NCI-H1105 (cell line): ENCODE measurements at regions not wholly inside any gene's neighbourhood (a gene's known extent, or its start where the extent isn't known, plus 50 kb on each side); places are given as distances from the start of the nearest gene placed in this dataset.

Experiments
- DNase-seq: peaks from one replicate; lab custom pipeline; 2025; lab: John Stamatoyannopoulos, UW

DNA sequence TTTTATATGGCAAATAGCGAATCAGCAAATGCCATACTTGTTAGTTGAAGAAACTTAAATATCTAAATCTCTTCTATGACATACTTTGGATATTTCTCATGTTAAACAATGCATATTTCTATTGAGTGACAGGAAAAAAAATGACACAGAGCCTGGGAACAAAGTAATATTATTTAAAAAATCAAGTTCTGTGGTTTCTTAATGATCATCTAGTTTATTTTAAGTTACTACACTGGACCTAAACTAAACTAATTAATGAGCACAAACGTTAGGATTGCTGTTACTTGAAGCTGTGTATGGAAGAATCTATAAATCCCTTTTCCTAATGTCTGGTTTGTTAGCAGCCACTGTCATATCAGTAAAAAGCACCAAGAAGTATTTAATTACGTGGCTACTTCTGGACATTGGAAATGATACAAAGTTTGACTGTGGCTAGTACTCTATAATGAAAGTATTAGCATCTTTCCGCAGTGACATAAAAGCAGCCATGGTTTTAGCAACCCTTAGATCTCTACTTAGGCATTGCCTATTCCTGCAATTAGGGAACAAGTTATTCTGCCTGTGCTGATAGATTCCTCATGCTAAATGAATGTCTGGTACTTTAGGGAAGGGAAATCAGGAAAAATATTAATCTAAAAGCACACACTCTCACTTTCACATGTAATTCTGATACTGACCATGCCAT lies 981.7 kb upstream of the B3GALT2 start:
- DNase-seq = no peak

DNA sequence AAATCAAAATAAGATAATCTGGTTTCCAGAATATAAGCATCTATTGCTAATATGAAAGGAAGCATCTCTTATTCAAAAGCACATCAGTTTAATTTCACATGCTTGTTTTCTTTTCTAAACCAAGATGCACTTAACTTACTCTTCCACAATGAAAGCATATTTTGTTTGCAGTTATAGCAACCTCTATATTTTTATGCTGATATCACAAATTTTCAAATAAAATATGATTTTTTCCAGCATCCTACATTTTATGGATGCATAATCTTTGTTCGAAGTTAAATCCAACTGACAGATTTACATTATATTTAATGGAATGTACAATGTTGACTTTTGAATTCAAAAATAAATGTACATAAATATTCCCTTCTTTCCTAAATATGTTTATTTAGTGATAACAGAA lies 978.3 kb upstream of the B3GALT2 start:
- no peak for DNase-seq

DNA sequence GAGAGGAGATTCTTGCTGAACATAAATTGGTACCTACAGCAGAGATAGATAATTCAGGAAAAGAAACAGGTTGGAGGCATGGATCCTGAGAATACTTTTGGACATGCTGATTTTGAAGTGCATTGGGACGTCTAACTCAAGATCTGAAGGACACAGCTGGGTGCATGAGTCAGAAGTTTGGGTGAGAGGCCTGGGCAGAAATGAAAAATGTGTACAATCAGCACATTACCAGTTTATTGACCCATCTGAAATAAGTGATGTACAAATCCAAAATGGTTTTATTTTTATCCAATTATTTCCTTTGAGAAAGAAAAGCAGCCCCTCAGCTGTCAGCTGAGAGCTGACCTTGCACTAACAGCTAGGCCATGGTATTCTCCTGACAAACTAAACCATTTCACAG lies 975.2 kb upstream of the B3GALT2 start:
- DNase-seq = no peak

DNA sequence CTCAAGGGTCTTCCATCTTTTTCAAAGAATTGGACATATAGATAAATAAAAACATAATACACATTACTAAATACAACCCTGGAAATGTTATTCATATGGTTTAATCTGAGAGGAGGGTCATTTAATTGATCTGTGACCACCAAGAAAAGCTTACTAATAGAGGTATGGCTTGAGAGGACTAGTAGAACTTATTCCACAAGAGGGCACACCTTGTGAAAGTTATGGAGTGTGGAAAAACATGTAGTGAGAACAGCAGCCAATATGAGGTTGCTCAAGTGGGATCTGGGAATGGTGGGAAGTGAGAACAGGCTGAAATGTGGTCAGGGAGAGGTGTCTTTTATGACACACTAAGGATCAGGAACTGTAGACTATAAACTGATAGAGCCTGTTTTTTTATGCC lies 973.5 kb upstream of the B3GALT2 start:
- no peak for DNase-seq

DNA sequence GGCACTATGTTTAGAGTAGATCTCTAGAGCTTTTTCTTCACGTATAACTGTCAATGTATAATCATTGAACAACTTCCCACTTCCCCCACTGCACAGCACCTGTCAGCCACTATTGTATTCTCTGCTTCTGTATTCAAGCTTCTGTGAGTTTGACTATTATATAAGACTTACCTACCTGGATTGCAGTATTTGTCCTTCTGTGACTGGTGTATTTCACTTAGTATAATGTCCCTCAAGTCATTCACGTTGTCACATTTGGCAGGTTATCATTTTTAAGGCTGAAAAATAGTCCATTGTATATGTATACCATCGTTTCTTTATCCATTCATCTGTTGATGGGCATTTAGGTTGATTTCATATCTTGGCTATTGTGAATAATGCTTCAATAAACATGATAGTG lies 969.5 kb upstream of the B3GALT2 start:
- no peak for DNase-seq

DNA sequence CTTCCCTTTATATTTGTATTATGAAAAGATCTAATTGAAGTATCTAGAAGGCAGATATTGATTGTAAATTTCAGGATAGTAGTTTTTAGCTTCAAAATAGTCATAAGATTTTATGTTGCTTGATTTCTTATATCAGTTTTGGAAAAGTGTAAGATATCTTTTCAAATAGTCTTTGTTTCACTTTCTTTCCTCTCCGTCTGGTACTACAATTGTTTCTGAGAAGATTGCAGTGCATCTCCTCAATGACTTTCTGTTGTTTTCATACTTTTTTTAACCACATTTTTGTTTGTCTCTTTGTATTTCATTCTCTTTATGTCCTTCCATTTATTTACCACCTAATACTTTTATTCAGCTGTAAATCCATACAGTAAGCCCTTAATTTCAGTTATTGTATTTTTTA lies 964.6 kb upstream of the B3GALT2 start:
- DNase-seq = no peak

DNA sequence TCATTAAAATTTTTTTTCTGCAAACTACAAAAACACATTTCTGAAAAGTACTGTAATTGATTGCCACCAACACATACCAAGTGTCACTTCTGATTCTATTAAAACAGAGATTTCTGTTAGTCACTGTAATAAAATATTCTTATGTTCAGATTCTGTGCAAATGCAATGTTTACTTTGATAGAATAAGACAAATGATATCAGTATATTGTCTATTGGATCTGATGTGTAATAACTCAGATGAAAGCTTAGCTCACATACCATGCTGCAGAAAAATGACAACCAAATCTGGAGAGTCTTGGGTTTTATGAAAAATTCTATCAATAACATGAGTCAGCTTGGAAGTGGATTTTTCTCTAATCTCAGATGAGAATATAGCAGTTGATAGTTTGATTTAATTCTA lies 963.8 kb upstream of the B3GALT2 start:
- no peak for DNase-seq

DNA sequence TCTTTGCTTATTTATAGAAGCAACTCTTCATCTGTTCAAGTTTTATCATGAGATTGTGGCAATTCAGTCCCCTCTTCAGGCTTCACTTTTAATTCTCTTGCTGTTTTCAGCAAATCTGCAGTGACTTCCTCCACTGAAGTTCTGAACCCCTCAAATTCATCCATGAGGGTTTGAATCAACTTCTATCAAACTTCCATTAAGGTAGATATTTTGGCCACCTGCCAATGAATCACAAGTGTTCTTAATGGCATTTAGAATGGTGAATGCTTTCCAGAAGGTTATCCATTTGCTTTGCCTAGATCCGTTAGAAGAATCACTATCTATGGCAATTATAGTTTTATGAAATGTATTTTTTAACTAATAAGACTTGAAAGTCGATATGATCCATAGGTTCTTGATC lies 946.7 kb upstream of the B3GALT2 start:
- no peak for DNase-seq

DNA sequence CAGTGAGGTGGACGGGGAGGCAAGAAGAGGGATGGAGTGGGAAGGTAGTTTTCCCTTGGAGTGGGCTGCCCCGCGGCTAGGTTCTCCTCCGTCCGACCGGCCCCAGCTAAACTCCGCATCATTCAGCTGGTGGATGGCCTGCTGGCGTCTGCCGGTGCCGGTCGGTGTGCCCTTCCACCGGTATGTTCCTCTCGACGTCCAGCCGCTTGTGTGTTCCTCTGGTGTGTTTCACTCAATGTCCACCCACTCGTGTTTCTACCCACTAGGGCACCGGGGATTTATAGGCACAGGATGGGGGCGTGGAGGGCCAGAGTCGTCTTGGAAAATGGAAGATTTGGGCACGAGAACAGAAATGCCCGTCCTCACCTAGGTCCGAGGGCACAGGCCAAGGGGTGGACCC lies 931.7 kb upstream of the B3GALT2 start:
- no peak for DNase-seq

DNA sequence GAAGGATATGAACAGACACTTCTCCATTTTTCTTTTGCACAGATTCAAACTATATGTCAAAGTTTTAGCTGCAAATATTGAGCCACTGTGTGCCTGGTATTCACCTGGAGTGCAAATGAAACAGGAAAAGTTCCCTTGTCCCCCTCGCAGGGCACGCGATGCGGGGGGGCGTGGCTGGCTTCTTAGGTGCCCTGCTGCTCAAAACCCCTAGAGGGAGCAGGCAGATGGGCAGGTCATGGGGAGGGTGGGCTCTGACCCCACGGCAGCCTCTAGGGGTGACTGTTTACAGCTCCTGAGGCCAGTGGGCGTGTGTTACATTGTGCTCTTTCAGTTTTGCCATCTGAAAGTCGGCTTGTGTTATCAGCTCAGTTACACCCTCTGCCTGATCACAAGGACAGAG lies 931.2 kb upstream of the B3GALT2 start:
- DNase-seq = no peak

DNA sequence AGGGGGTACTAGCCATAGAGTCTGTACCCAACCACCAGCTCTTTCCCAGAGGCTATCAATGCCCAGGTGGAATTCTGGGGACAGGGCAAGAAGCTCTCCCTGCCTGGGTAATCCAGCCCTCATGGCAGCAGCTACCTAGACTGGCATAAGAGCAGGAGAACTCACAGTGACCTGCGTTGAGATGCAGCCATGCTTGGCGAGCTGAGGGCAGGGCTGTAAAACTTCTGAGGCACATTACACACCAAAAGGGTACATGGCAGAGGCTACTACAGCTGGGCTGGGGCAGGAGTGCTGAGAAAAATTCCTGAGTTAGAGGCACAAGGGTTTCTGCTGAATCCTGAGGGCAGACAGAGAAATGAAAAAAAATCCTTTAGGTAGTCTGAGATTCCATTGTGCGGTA lies 927.9 kb upstream of the B3GALT2 start:
- DNase-seq = no peak

DNA sequence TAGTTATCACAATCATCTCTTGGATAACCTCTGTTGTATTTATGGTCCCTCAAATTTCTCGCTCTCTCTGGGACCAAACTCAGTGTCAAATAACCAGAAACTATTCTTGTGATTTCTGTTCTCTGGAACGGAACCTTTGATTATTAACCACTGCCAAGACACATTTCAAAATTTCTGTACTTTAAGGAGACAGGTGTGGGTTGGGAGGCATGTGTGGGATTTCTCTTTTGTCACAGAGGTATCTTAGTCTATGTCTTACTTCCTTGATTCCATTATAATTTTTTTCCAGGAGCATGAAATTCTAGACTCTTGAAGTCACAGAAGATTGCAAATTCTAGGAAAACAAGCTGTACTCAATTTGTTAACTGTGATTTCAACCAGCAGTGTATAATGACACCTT lies 919.0 kb upstream of the B3GALT2 start:
- DNase-seq = no peak

DNA sequence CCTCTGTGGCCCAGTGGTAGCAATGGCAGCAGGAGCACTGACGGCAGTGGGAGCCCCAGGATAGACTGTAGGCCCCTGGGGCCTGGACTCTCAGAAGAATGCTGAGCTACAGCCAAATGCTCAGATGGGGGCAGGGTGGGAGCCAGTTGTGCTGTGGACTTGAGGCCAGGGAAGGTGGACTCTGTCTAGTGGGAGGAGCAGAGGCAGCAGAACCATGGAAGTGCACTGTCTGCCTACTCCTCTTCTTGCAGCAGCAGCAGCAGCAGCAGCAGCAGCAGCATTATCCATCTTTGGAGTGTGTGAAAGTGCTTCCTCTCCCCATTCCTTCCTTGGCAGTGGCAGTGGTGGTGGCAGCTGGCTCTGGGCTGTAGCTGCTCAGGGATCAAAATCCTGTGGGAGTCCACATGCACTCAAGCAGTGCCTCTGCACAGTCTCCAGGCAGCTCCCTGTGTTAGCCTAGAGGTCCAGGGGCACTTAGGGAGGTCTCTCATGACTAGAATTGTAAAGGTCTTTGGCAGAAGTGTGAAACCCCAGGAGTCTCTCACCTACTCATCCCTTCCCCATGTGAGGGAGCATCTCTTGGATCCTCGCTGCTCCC lies 917.9 kb upstream of the B3GALT2 start:
- no peak for DNase-seq

DNA sequence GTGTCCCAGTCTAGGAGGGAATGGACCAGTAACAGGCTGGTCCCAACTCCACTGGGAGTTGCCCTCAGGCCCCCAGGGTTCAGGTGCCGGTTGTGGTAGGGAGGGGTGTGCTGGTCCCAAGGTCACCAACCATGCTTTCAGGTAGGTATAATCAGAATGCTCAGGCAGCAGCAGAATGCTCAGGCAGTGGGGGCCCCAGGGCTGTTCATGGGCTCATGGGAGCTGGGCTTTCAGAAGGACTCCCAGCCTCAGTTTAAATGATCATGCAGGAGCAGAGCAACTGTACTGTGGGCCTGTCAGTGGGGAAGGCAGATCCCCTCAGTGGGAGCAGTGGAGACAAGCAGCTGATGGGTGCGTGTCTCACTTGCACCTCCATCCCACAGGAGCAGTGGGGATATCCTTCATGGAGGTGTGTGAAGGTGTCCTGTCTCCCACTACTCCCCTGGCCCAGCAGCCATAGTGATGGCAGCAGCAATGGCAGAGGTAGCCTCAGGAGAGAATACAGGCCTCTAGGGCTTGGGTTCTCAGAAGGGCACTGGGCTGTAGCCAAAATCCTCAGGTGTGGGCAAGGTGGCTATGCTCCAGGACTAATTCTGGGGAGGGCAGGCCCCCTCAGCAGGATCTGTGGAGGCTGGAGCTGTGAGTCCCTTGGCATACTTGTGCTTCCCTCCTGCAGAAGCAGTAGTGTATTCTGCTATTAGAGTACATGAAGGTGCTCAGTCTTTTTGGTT lies 917.3 kb upstream of the B3GALT2 start:
- no peak for DNase-seq

DNA sequence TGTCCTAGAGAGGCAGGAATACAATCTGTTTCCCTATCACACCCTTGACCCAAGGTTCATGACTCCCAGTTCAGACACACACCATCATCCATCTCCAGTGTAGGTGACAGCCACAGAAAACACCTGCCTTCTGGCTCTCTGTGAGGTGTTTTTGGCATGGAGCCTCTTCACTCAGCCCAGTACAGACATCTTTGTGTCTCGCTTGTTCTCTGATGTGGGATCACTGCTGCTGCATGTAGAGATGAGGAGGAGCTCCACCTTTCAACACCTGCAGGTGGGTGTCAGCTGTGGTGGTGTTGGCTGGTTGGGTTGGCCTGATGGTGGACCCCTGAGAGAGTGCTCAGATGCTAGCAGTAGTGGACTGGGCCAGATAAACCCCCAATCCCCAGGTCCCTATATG lies 916.7 kb upstream of the B3GALT2 start:
- no peak for DNase-seq

DNA sequence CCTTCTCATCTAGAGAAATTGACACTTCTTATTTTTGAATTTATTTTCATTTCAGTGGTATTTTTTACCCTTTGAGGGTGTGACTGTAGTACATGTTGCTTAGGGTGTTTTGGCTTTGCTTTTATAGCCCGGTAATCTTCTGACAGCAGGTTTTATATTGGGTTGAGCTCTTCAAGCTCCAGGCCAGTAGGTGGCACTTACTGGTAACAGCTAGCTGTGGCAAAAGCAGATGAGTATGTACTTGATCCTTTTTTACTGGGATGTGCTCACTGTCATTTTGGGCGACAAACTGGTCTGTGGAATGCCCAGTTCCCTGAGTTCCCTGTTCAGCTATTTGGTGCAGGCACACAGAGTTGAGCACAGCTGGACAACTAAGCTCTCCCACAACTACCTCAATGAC lies 916.2 kb upstream of the B3GALT2 start:
- DNase-seq = no peak

DNA sequence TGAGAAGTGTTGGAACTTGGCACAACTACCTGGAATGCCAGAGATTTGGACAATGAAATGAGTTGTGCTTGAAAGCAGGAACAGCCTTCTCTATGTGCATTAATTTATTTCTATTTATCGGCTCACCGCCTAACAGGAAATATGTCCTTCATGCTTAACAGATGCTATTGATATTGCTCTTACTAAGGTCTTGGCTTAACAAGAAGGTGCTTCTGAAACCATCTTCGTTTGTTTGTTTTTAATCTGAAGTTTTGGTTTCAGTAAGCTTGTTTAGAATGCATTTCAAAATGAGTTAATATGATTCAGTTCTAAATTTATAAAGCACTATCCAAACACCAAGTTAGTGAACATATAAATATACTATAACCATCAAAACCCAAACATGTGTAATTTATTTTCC lies 898.3 kb upstream of the B3GALT2 start:
- DNase-seq = no peak

DNA sequence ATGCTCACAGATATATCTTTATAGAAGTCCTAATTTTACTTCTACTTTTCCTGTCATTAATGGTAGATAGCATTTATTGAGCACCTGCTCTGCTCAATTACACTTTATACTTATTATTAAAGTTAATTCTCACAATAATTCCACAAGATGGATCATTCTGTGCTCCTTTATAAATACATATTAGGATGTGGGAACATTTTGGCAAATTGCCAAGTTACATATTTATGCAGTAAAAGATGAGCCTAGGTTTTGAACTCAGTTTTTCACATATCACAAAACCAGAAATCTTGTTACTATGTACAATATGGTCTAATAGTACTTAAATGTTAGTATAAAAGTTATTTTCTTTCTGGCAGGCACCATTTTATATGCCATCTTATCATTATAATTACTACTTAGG lies 895.0 kb upstream of the B3GALT2 start:
- DNase-seq = no peak

DNA sequence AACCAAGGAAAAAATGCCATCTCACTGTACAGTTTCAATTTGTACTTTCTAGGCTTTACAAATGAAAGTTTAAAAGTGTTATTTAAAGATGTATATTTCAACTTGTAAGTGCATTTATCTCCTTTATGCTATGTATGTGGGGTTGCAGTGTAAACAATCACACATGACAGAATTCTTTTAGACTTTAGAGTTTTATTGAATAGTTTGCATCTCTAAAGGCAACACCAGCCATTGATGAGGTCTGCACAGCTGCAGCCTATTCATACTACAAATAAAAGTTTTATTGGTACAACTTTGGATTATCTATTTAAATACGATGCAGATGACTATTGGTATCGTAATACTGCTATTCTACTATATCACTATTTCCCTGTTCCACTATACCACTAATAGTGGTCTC lies 894.4 kb upstream of the B3GALT2 start:
- DNase-seq = no peak

DNA sequence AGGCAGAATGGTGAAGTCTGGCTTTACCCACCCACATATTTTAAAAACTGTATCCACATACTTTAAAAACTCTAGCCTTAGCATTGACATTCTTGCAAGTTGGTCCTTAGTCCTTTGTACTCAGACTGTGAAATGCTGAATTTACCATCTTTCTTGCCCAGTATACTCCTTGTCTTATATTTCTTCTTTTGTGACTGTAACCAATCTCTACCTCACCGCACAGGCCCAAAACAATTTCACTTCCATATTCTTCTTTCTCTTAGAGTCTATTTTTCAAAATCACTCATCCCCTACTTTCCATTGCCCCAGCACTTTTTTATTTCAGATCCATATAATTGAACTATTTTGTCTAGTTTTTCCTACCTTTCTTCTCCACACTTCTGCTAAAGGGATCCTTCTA lies 892.4 kb upstream of the B3GALT2 start:
- no peak for DNase-seq

DNA sequence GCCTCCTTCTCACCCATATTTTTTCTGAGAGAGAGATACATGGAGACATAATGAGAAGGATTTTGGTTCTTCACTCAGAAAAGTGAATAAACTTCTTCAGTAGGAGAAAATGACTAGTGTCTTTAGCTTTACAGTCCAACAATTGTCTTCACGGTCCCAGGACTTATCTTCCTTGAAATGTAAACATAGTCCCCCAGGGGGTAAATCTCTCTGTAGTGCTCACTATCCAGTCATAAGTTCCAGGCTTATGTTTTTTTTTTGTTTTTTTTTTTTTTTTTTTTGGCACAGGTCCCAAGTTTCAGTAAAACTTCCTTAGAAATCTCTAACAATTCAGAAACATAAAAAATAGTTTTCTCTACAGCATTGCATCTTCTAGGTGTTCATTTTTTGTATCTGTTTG lies 890.2 kb upstream of the B3GALT2 start:
- no peak for DNase-seq

DNA sequence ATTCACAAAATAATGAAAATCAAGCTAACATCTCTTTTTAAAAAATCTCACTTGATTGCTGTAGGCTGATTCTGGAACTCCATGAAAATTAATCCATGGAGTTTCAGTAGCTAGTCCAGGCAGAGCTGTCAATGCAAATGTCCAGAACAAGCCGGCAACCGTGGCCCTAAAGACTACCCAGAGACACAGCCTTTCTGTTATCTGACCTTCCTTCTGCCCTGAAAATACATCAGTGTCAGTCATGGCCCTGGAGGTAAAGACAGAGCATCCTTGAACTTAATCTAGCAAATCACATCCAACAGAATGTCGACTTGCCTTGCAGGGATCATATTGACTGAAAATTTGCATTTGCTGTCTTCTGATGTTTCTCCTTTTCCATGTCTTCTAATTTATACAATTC lies 887.4 kb upstream of the B3GALT2 start:
- no peak for DNase-seq

DNA sequence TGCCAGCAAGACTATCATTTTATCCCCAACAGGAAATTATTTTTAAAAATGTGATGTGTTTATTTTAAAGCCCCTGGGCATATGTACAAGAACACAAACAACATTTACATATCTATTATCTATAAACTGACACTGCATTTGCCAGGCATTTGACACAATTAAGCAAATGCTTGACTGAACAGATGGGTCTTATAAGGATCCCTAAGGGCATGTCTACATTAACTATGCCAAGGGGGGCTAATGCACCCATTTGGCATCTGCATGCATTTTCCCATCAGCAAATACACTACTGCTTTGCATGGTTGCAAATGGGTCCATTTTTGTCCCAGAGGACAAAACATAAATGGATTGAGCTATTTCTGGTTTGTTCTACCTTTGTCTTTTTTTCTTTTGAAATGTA lies 884.8 kb upstream of the B3GALT2 start:
- no peak for DNase-seq

DNA sequence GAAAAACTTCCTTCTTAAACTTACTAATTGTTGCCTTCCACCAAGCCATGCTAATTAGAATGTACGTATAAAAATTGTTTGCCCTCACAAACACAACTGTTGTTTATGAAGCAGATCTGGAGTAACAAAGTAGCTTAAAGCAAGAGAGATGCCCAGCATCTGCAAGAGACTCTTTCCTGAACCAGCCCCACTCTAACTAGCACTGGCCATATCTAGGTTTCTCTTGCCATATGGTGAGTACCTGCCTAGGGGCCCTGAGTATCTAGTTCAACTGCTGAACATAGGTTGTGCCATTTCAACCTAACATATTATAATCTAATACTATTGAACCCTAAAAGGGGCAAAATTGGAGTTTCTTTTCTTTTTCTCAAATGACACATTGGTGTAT lies 883.4 kb upstream of the B3GALT2 start:
- DNase-seq = no peak
